GM12865 (cell line): ENCODE measurements at regions not wholly inside any gene's neighbourhood (a gene's known extent, or its start where the extent isn't known, plus 50 kb on each side); places are given as distances from the start of the nearest gene placed in this dataset.

Source experiments
- DNase-seq: peaks from one replicate; pipeline ENCODE4 v3.0.0; 2010; ENCODE audit warnings: low read depth
- H3K4me3 ChIP-seq: 2 replicates; pipeline ENCODE4 v1.5.1; 2011; ENCODE audit warnings: mild to moderate bottlenecking, low read depth, low read length, control low read depth
- CTCF ChIP-seq: IDR thresholded peaks from 2 replicates; pipeline ENCODE4 v1.5.1; 2011; ENCODE audit warnings: low read length, control low read depth, low read depth, inconsistent platforms; ENCODE audit not compliant: insufficient read depth; ENCODE audit errors: missing control alignments

DNA sequence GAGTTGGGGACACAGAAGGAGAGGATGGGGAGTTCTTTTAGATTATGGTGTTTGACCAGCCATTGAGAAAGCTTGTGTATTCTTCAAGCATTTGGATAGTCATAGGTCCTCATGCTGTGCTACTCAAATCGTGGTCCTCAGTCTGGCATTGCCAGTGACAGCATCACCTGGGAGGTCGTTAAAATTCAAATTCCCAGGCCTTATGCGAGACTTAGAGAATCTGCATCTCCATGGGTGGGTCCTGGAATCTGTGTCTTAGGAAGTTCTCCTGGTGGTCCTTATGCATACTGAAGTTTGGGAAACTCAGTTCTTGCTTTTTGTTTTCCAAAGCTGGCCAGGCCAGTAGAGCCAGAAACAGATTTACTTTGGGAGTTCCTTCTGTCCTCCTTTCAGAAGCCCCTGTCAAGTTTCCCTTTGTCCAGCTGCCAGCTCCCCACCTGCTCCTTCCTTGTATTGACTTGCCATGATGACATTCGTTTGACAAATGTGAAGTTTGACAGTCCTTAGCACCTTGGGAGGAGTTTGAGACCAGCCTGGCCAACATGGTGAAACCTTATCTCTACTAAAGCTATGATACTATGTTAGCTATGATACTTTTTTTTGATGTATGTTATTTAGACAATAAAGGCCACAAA, 95.6 kb downstream of the PALM2AKAP2 start:
- TF ChIP-seq CTCF = no peak
- no peak overlapping the region for H3K4me3 ChIP-seq
- no peak for DNase-seq

- peak; percentile 63 for DNase-seq
- H3K4me3 ChIP-seq = no peak overlapping the region
- TF ChIP-seq CTCF = peak; percentile 73
These were observed 100.5 kb downstream of the PALM2AKAP2 start for GRCh38 chr9:109880276-109881169.

DNA sequence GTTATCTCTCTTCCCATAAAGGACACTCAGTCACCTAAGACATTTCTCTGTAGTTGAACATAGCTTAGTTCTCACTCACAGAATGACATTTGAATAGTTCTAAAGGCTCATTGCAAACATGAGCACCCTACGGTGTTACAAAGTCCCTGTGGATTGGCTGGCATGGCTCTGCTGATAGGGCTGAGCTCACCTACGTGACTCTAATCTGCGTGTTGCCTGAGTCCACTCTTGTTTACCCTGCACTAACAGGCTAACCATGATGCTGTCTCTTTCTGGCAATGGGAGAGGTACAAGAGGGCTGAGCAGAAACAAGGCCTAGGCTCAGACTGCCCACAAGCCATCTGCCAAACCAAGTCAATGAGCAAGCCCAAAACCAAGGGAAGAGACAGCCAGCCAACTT, 103.6 kb downstream of the PALM2AKAP2 start:
- no peak for DNase-seq
- no peak overlapping the region for H3K4me3 ChIP-seq
- no peak for TF ChIP-seq CTCF

DNA sequence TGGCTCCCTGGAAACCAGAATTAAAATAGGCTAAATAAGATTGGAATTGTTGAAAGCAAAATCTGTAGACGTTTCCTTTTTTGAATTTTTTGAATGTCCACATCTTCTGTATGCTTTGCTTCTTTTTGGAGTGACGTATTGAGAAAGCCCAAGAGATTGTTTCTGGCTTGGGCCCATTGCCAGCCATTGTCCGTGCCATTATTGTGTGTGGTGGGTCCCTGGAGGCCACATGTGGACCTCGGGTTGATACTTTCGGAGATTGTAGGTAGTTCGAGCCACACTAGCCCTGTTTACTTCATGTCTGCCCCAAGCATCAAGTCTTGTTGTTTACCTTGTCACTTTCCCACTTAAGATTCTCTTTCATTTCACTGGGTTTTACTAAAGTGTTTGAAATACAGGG, 106.0 kb downstream of the PALM2AKAP2 start:
- no peak for TF ChIP-seq CTCF
- DNase-seq = no peak
- no peak overlapping the region for H3K4me3 ChIP-seq

DNA sequence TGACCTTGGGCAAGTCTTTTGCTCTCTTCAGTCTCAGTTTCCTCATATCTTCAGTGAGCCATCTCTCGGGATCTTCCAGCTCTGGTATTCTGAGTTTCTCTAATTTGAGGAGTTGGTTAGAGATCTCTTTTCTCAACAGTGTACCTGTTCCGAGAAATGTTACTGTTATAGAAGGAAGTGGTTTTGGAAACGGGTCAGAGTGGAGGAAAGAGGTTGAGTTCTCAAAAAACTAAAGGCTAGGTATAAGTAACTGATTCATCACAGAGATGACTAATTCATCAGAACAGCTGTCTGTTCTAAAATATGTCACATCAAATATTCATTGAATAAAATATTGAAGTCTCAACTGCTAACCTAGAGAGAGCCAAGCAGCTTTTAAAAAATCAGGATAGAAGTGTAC, 106.6 kb downstream of the PALM2AKAP2 start:
- DNase-seq = peak; percentile 22

DNA sequence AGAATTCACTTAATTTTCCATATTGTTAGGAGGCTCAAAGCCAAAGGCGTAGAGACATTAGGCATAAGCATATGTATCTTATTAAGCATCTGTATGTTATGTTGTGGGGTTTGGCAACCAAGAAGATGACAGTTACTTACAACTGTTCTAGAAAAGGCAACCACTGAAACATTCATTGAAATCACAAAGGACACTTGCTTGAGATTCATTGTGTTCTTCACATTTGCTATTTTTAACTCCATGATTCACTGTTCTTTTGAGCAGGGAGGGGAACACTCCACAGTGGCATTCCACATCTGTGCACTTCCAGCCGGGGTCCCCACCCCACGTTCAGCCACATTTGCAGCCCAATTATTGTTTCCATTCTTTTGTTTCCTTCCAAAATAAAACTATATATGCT, 107.1 kb downstream of the PALM2AKAP2 start:
- TF ChIP-seq CTCF = no peak
- peak; percentile 9 for DNase-seq
- H3K4me3 ChIP-seq = no peak overlapping the region

More for the DNA sequence above, 106.6 kb downstream of the PALM2AKAP2 start:
- H3K4me3 ChIP-seq = no peak overlapping the region
- no peak for TF ChIP-seq CTCF
